Esophagus muscularis mucosa (tissue), 4 donors: ENCODE measurements at regions not wholly inside any gene's neighbourhood (a gene's known extent, or its start where the extent isn't known, plus 50 kb on each side); places are given as distances from the start of the nearest gene placed in this dataset.

ENCODE experiments used
- DNase-seq: peaks from one replicate; pipeline ENCODE4 v3.0.0-alpha.2; 2017; ENCODE audit errors: extremely low spot score
- H3K27ac ChIP-seq, 4 donors: fragments of 200-600 bp; sonication (generic); replicated peaks in 1 of 4; 1 replicate in 3 of 4; 2 replicates in 1 of 4; pipeline ENCODE4 v1.5.1; 2016 to 2019; ENCODE audit warnings: mild to moderate bottlenecking in 1 of 4
- H3K27me3 ChIP-seq, 4 donors: fragments of 200-600 bp; sonication (generic); one replicate each; pipeline versions ENCODE4 v1.5.1 to v1.6.0; 2016 to 2019
- H3K36me3 ChIP-seq, 4 donors: fragments of 200-600 bp; sonication (generic); one replicate each; pipeline ENCODE4 v1.5.1; 2016 to 2019
- H3K4me1 ChIP-seq, 4 donors: fragments of 200-600 bp; sonication (generic); one replicate each; pipeline ENCODE4 v1.5.1; 2016 to 2019
- H3K4me3 ChIP-seq, 4 donors: fragments of 200-600 bp; sonication (generic); 1 replicate in 2 of 4; 2 replicates in 2 of 4; pipeline ENCODE4 v1.5.1; 2016 to 2019; ENCODE audit warnings: mild to moderate bottlenecking in 4 of 4, moderate library complexity in 1 of 4
- H3K9me3 ChIP-seq, 4 donors: fragments of 200-600 bp; sonication (generic); 1 replicate in 3 of 4; 2 replicates in 1 of 4; pipeline ENCODE4 v1.5.1; 2016 to 2019
- CTCF ChIP-seq, 3 experiments: fragments of 200-600 bp in 2 of 3; fragments of 450-650 bp in 1 of 3; sonication (generic) in 2 of 3; IDR thresholded peaks; one replicate each; pipeline ENCODE4 v1.5.1; 2017 to 2019; ENCODE audit warnings: antibody characterized with exemption in 3 of 3, mild to moderate bottlenecking in 2 of 3, moderate library complexity in 1 of 3
- EP300 ChIP-seq: sonication (generic); formaldehyde crosslinking; IDR thresholded peaks from one replicate; pipeline ENCODE4 v1.6.1; 2017; ENCODE audit warnings: antibody characterized with exemption
- POLR2A ChIP-seq: fragments of 450-650 bp; IDR thresholded peaks from one replicate; pipeline ENCODE4 v1.6.1; 2017; ENCODE audit warnings: antibody characterized with exemption, moderate library complexity, mild to moderate bottlenecking, low read depth
- POLR2AphosphoS5 ChIP-seq, 2 donors: sonication (generic); formaldehyde crosslinking; IDR thresholded peaks; one replicate each; pipeline ENCODE4 v1.6.1; 2017; ENCODE audit warnings: antibody characterized with exemption in 2 of 2
- WGBS: methylation state at CpG from one replicate; pipeline ENCODE4 v1.1.5; 2018; 5-methylcytosine and 5-hydroxymethylcytosine counted together
- intact Hi-C: fragments of 100-400 bp; cut with DNase I; formaldehyde crosslinking; loops from one replicate; pipeline ENCODE4 v1.15.1; 2023

GRCh38 chr1:193701759-193702158 is 515.3 kb upstream of the B3GALT2 start:
- no peaks in the 10 kb centered on the region for H3K36me3 ChIP-seq
- intact Hi-C loops, result no loop called here

GRCh38 chr1:193700710-193701355 is 514.4 kb upstream of the B3GALT2 start:
- 87% methylated on average over 3 of the region's 3 CpGs for WGBS
- TF ChIP-seq POLR2AphosphoS5 (IDR thresholded peaks at IDR 0.05) (no peak), EP300 (no peak), CTCF (IDR thresholded peaks at IDR 0.05) (no peak), POLR2A (no peak)
- Histone ChIP-seq H3K36me3 (no peaks in the 10 kb centered on the region), H3K9me3 (no peaks in the 10 kb centered on the region), H3K27ac (no peak overlapping the region), H3K27me3 (no peaks in the 10 kb centered on the region), H3K4me3 (no peak overlapping the region), H3K4me1 (peaks cover 0 to 3% (median 0%) of the 10 kb centered on the region in 4 donors)
- DNase-seq, result no peak
- intact Hi-C loops, result no loop called here

More at GRCh38 chr1:193701759-193702158, 515.3 kb upstream of the B3GALT2 start:
- no peak overlapping the region for H3K27ac ChIP-seq
- peaks cover 0 to 3% (median 0%) of the 10 kb centered on the region in 4 donors for H3K4me1 ChIP-seq
- TF ChIP-seq POLR2AphosphoS5 (IDR thresholded peaks at IDR 0.05) (no peak), CTCF (IDR thresholded peaks at IDR 0.05) (no peak), EP300 (no peak), POLR2A (no peak)
- H3K4me3 ChIP-seq, result no peak overlapping the region
- no peaks in the 10 kb centered on the region for H3K27me3 ChIP-seq
- no peaks in the 10 kb centered on the region for H3K9me3 ChIP-seq
- DNase-seq, result no peak

GRCh38 chr1:193699261-193699660 is 512.8 kb upstream of the B3GALT2 start:
- no peak for DNase-seq
- TF ChIP-seq EP300 (no peak), CTCF (IDR thresholded peaks at IDR 0.05) (no peak), POLR2AphosphoS5 (IDR thresholded peaks at IDR 0.05) (no peak), POLR2A (no peak)
- no peaks in the 10 kb centered on the region for H3K9me3 ChIP-seq
- peaks cover 0 to 3% (median 0%) of the 10 kb centered on the region in 4 donors for H3K4me1 ChIP-seq
- no peak overlapping the region for H3K27ac ChIP-seq
- no peaks in the 10 kb centered on the region for H3K27me3 ChIP-seq
- no peak overlapping the region for H3K4me3 ChIP-seq
- WGBS, result 90% methylated on average over 4 of the region's 4 CpGs
- no peaks in the 10 kb centered on the region for H3K36me3 ChIP-seq
- intact Hi-C loops, result no loop called here

- Histone ChIP-seq H3K4me3 (no peak overlapping the region), H3K36me3 (no peaks in the 10 kb centered on the region), H3K9me3 (no peaks in the 10 kb centered on the region), H3K4me1 (no peaks in the 10 kb centered on the region), H3K27me3 (no peaks in the 10 kb centered on the region), H3K27ac (no peak overlapping the region)
- no peak for DNase-seq
- intact Hi-C loops, result no loop called here
- WGBS, result 95% methylated on average over 3 of the region's 3 CpGs
- TF ChIP-seq EP300, result no peak
- TF ChIP-seq POLR2AphosphoS5 (IDR thresholded peaks at IDR 0.05), result no peak
- no peak for TF ChIP-seq CTCF (IDR thresholded peaks at IDR 0.05)
- no peak for TF ChIP-seq POLR2A
These were observed 511.4 kb upstream of the B3GALT2 start for GRCh38 chr1:193697776-193698175.
